NCI-H226 (cell line): ENCODE measurements at regions not wholly inside any gene's neighbourhood (a gene's known extent, or its start where the extent isn't known, plus 50 kb on each side); places are given as distances from the start of the nearest gene placed in this dataset.
"Not testable (repeated sequence)": the region's sequence is repeated elsewhere in the genome, so short reads cannot be mapped to it uniquely, and the experiment has no call there.

Experiments used
- DNase-seq: peaks from one replicate; pipeline ENCODE4 v3.0.0-alpha.2; 2015

DNA sequence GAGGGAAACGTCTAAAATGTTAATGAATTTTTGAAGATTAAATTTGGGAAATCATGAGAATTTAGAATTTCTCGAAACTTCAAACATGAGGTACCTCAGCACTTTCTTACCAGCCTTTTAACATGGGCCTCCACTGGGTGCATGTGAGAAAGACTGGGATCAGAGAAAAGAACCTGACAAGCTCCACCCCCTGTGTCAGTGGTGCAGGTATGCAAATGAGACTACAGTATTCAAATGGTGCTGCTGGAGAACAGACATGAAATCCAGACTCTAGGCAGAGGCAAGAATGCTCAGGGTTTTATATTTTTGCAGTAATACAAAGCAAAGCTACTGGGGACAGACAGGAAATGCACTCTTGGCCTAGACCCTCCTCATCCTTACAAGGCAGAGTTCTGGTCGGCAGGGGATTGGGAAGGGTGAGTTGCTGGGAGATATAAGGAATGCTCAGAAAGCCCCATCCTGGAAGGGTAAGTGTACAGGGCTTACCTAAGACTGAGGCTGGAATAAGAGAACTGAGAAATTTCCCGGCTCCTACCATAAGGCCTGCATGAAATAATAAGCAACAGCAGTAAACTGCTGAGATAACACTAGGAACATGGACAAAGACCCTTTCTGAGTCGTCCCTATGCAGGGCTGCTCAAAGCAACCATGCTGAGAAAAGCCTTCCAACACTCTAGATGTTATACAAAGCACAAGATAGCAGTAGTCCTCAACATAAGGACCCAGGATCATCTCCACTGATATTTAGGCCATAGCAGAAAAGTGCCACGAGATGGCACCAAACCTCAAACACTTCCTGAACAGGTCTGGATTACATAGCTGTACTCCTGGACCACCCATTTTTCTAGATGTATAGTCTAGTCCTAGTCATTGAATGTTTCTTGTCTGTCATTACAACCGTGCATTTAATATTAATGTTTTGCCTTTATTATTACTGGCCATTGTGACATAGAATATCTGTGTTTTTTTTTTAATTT, 260.8 kb downstream of the RASSF9 start:
- peak; percentile 29 for DNase-seq

DNA sequence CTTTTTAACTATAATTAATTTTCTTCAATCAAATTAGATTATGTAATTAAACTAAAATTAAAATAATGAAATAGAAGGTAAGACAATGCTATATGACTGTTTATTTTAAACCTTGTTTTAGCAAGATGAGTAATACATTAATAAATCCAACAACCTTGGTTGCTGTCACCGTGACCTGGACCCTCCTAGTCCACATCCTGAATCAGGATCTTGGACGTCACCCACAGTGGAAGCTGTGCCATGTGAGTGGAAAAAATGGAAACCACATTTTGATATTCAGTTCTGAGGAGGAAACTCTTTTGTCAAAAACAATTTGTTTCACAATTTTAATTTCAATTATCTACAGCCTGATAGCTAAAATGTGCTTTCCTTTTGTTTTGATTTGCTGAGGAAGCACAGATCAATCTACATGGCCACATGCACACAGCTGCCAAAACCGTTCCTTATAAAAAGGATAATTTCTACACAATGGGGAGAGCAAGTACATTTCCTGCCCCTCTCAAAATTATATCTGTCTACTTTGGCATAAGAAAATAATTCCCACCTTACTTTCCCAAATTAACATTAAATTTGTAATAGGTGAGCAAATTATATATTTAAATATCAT, 255.5 kb downstream of the RASSF9 start:
- DNase-seq = no peak

DNA sequence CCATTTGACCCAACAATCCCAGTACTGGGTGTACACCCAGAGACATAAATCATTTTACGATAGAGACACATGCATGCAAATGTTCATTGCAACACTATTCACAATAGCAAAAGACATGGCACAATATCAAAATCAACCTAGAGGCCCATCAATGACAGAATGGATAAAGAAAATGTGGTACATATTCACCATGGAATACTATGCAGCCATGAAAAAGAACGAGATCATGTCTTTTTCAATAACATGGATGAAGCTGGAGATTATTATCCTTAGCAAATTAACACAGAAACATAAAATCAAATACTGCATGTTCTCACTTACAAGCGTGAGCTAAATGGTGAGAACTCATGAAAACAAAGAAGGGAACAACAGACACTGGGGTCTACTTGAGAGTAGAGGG, 249.1 kb downstream of the RASSF9 start:
- no peak for DNase-seq

DNA sequence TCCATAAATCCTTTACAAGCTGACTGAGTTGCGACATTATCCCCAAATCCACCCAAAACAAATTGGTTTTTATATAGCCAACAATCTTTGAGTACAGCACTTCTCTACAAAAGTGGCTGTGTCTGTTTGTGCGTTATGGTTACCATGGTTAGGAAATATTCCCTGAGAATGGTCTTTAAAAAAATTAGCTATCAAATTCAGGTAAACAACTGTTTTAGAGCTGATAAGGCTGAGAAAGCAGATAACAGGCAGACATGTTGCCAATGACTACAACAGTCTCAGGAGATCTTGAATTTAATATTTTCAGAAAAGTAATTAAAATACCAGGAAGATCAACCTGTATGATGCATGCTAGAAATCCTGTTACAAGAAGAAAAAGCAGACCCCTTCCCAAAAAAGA, 248.0 kb downstream of the RASSF9 start:
- DNase-seq = peak; percentile 36

DNA sequence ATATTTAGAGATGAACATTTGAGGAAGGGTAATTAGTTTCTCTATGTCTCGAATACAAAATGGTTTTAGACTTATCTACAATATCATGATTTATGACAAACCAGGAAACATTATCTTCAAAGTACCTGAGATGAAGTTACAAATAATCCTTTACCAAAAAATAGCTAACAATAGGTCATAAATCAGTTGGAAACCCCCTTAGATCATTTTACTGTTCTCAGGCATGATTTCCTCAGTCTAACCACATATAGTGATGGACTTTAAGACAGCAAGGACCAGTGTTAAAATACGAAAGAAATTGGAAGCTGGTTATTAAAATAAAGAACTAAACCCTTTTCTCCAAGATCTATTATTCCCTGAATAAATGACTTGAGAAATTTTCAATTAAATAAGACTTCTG, 235.4 kb downstream of the RASSF9 start:
- no peak for DNase-seq

DNA sequence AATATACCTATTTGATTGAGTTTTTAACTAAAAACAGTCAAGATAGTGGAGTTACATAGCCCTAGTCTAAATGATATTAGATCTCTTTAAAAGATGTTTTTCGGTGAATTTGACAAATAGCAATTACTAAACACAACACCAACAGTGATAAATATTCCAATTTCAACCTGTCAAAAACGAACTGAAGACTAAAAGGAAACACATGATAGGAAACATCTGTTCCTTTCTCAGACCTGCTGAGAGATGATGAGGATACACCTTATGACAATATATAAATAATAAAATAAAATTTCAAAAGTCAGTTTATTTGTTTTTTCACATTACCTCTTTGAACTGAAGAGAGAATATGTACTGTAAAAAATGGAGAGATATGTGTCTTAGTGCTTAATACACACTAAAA, 232.7 kb downstream of the RASSF9 start:
- no peak for DNase-seq

DNA sequence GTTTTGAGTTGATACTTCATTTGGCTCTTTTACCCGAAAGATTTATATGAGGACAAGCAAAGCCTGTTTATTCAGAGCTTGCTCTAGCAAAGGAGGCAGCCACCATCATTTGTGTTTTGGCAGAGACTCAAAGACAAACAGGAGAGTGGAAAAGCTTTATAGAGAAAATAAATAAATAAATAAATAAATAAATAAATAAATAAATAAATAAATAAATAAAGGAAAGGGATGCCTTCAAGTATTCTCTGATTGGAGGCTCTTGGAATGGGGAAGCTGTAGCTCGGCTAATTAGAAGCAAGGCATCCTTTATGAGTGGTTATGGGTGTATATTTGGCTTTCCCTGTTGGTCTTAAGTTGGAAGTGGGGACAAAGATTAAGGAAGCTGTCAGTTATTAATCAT, 229.8 kb downstream of the RASSF9 start:
- no peak for DNase-seq

DNA sequence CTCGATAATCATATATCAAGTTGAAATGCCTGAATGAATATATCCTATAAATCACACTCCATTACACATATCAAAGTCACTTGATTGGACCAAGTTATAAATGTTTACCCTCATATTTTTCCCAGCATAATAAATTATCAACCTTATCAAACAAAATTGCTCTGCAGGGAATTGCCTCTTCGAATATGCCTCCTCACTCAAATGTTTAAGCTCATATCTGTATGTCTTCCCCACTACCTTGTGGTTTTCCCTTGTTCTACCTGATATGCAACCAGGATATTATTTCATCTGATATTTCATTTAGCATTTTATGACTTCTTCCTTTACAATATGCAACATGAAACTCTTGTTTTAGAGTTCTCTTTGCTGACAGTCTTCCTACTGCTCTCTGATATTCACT, 226.4 kb downstream of the RASSF9 start:
- DNase-seq = no peak

DNA sequence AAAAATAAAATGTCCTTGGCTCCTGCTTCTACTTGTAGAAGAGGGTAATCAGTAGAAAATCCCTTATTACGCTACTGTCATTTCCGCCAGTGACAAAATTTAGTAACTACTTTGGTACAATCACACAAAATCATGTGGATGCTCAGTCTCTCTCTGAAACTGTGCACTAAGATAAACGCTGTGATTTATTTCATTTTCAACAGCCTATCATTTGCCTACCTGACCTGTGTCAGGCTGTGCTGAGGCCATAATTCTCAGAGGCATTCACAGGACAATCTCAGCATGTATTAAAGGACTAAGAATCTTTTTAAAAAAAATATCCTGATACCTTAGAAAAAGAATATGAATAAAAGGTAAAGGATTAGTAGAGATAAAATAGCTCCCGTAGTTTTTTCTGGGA, 226.0 kb downstream of the RASSF9 start:
- no peak for DNase-seq

DNA sequence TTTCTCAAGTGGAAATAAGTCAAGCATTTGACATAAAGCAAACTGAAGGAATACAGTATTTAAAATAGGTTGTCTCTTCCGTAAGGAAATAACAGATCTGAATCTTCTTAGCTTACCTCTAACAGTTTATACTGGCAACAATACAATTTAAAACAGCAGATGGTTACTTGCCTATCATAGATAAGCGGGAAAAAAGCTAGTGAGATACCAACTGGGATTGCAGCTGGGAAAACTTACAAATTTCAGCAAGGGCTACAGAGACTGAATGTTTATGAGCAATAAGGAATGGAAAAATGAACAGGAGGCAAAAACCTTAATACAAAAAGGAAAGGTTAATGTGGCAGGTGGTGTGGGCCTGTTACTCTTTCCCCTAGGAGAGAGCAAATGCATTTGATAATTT, 220.0 kb downstream of the RASSF9 start:
- DNase-seq = no peak

DNA sequence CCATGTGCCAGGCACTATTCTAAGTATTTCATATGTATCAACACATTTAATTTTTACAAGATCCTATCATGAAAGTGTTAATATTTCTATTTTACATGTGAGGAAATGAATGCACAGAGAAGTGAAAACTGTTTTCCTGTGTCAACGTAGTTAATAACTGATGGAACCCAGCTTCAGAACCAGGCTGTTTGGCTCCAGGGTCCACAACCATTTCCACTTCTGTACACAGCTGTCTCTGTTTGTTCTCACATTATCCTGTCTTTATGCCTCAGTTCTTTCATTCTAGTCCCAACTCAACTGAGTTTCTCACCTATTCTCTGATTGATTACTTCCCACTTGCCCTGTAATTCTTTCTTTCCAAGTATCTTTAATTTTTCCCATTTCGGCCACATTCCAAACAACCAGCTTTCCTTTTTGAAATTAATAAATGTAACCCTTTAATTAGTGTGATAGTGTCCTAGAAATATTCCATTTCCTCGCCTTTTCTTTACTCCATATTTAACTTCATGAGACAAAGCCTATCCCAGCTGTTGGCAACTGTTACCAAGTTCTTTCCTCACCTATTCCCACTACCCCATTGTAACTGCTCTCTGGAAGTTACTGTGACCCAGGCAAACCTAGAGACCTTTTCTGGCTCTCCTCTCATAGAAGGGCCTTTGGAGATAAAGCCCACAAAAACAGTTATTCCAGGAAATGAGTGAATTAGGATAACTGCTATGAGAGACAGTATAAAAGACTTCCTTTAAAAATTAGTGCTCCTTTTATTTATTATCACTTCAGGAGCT, 218.7 kb downstream of the RASSF9 start:
- no peak for DNase-seq

DNA sequence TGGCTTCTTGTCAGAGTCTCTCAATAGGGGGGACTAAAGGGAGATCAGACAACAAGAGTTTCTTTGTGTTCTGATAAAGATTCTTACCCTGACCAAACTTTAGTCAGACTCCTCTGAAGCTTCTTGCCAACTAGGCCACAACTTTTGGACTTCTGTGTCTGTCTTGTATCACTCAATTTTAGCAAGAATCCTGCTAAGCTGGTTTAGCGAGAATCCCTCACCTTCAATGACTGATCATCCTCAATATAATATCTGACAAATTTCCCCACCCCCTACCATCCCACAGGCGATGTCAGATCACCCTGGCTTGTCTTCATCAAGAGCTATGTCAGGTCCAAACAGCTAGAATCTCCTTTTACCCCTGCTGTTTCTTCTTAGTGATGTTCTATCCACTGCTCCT, 215.2 kb downstream of the RASSF9 start:
- DNase-seq = no peak

DNA sequence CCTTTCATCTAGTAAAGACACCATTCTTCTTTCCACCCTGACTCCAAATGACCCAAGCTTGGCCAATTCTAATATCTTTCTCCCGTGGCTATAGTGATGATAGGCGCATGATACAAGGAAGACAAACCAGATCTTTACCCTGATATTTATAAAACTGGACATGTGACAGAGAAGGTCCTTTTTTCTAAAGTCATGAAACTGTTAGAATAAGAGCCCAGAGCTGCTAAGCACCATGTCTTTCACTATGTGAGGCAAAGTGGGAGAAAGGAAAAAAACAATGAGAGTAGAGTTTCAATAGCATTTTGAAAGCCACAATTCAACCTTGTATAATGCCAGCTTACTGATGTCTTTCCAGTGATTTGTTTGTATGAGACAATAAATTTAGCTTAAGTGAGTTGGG, 212.4 kb downstream of the RASSF9 start:
- DNase-seq = no peak

DNA sequence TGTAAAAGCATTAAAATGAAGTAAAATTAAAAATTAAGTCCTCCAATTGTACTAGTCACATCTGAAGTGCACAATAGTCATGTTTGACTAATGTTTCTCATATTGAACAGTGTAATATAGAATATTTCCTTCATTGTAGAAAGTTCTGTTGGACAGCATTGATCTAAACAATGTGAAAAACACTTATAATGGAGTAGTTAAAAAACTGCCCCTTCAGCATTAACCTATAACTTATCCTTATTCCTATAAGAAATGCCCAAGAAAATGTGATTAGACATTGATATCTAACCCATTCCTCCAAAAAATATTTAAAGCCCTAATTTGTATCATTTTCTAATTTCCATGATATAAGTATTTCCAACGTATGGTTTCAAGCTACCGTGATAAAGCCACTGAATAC, 210.7 kb downstream of the RASSF9 start:
- no peak for DNase-seq

DNA sequence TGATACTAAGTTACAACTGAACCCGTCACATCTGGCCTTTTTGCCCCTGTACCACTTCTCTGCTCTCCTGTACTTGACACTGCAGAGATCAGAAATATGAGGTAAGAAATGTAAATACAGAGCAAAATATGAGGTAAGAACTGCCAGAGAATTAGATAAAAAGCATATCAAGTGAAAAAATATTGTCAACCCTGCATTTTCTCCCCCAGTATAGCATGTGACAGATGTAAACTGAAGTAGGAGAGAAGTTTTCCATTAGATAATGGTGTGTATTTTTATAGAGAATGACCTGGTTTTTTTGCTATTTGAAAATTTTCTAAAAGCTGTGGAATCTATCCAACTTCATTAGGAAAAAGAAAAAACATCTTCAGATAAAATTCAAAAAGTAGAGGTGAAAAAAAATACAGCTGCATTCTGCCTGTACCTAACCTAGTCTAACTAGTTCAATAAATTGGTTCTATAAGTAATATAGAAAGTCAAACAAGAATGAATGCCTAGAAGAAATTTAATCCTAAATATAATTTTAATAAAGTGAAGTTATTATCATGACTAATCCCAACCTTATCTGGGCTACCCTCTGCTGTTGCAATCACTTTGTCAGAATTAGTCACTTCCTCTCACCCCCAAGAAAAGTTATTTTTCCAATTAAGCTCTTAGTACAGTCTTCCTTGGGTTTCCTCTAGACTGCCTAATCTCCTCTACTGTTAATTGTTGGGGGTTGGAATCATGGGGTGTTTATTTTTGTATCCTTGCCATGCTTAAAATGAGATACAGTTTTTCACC, 210.0 kb downstream of the RASSF9 start:
- DNase-seq = peak; percentile 88

DNA sequence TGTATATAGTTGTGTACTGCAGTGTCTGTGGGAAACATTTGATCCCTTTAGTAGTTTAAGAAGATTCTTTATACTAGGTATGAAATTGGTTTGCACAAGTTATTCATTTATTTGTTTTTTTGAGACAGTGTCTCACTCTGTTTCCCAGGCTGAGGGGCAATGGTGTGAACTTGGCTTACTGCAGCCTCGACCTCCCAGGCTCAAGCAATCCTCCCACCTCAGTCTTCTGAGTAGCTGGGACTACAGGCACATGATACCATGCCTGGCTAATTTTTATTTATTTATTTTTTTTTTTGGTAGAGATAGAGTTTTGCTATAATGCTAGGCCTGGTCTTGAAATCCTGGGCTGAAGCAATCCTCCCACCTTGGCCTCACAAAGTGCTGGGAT, 209.4 kb downstream of the RASSF9 start:
- no peak for DNase-seq

DNA sequence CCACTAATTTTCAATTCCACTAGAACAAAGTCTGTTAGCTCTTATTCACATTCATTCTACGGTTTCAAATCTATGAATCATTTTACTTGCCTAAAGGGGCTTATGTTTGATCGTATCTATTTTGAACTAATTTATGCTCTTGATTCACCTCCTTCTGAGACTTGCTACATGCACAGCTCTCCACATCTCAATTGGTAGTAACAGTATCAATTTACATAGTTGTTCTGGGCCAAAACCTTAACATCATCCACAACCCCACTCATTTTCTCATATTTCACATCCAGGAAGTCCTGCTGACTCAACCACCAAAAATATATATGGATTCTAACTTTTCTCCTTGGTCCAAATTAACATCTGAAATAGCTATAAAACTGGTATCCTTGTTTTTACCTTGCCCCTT, 208.6 kb downstream of the RASSF9 start:
- DNase-seq = peak; percentile 54

DNA sequence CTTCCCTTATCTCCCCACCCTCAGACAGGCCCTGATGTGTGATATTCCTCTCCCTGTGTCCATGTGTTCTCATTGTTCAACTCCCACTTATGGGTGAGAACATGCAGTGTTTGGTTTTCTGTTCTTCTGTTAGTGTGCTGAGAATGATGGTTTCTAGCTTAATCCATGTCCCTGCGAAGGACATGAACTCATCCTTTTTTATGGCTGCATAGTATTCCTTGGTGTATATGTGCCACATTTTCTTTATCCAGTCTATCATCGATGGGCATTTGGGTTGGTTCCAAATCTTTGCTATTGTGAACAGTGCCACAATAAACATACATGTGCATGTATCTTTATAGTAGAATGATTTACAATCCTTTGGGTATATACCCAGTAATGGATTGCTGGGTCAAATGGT, 207.6 kb downstream of the RASSF9 start:
- not testable (repeated sequence) for DNase-seq

DNA sequence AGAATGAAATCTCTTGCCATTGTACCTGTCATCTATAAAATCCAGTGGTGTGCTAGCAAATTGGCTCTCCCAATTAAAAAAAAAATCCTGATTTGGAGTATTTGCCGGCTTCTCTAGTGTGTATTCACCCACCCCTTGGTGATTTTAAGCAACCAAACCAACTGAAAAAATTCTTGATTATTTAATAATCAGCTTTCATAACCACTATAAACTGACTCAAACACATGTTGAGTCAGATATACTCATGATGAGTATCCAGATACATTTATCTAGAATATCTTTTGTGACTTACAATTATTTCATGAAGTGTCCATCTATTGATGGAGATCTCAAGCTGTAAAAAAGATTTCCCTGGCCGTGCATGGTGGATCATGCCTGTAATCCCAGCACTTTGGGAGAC, 205.4 kb downstream of the RASSF9 start:
- DNase-seq = no peak

DNA sequence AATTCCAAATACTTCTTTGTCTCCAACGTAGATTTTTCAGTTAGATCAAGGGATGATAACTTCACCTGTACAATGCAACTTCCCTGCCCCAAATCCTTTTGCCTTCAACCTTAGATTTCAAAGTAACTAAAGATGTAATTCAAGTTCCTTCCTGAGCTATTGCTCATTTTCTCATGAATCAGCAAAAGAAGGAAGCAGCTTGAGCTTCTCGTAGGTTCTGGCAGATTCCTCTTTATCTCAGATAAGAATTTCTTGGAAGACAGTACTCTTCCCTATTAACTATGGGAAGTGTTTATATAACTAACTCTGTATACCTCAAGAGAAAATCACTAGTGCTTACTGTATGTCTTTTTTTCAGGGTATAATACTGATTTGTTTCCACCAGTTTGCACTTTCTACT, 203.8 kb downstream of the RASSF9 start:
- peak; percentile 66 for DNase-seq

DNA sequence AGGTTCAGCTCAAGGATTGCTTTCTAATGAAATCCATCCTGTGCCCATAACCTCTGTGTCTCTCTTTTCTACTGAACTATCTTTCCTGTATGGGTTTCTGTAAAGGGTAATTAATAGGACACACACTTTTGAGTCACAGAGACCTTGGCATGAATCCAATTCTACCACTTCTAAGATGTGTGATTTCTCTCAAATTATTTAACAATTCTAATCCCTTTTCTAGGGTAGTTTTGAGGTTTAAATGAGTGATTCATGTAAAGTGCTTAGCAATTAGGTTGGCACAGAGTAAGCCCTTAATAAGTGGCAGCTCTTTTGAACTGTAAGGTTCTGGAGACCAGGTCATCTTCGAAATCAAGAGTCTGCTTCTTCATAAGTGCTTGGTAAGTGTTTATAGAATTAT, 202.7 kb downstream of the RASSF9 start:
- DNase-seq = no peak

DNA sequence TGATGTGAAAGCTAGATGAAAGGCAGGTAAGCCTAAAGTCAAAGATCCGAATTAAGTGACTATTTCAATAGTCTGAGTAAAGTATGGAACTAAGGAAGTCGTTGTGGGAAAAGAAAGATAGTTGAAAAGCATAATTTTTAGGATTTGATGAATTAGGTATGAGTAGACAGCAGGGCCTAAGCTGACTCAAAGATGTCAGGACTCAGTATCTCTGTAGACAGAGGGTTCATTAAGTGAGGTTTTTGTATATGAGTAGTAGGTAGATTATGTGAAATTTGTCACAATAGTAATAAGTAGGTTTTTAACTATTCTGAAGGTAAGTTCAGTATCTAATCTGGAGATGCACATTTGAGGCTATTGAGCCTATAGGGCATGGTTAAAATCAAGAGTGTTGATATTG, 196.4 kb downstream of the RASSF9 start:
- DNase-seq = no peak

DNA sequence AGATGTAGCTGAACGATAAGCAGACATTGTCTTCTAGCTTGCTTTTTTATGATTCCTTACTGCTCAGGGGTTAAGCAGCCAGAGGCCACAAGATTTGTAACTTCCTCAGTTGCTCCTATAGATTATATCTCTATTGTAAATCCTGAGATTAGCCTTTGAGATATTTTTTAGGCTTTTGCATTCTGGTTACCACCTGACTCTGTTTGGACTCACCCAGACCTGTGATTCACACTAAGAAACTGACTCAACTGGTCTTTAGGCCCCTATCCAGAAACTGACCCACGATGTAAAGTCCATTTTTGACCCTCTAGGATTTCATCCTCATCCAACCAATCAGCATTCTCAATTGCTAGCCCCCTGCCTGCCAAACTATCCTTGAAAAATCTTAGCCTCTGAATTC, 194.4 kb downstream of the RASSF9 start:
- DNase-seq = no peak
